GM12891 (cell line): ENCODE measurements at regions not wholly inside any gene's neighbourhood (a gene's known extent, or its start where the extent isn't known, plus 50 kb on each side); places are given as distances from the start of the nearest gene placed in this dataset.

ENCODE experiments used
- POLR2A ChIP-seq: IDR thresholded peaks from 2 replicates; pipeline ENCODE4 v1.6.1; 2011; ENCODE audit warnings: low read depth, low read length, control low read depth
- POLR2AphosphoS5 ChIP-seq: IDR thresholded peaks from 2 replicates; pipeline ENCODE4 v1.6.1; 2011; ENCODE audit warnings: low read depth, low read length, control low read depth
- TAF1 ChIP-seq: IDR thresholded peaks from 2 replicates; pipeline ENCODE4 v1.6.1; 2011; ENCODE audit warnings: low read depth, low read length, control low read depth

GRCh38 chr14:25108959-25109358, 59.0 kb upstream of the STXBP6 start:
- TF ChIP-seq TAF1 = no peak
- TF ChIP-seq POLR2A = no peak
- TF ChIP-seq POLR2AphosphoS5 = no peak
